ENCODE measurements at regions not wholly inside any gene's neighbourhood (a gene's known extent, or its start where the extent isn't known, plus 50 kb on each side); places are given as distances from the start of the nearest gene placed in this dataset.
A peak's percentile ranks its signal among the peaks of the same experiment; 100 is the strongest.

DNA sequence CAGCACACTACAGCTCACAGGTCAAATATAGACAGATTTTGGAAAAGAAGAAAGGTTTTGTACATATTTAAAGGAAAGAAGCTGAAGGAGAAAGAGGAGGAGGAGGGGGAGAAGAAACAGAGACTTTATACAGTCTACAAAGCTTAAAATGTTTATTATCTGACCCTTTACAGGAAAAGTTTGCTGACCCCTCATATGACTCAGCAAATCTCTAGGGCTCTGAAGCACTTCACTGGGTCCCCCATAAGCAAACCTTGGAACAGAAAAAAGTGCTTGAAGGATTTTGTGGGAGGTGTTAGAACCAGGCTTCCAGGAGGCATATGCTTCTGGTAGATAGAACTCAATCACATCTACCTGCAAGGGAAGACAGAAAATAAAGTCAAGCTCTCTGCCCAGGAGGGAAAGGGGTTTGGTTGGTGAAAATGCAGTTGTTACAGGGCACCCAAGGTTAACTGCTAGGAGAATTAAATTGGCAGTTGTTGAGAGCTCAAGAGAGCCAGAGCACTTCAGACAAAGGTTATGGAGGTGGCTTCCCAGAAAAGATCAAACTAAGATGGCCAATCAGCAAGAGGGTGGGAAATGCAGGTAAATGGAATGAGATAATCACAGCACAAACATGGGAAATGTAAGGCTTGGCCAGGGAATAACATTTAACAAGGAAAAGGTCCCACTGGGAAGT is 207.4 kb upstream of the SGK1 start:
- DNase-seq (ENCODE audit: low read depth in 2 of 2), result no peak

DNA sequence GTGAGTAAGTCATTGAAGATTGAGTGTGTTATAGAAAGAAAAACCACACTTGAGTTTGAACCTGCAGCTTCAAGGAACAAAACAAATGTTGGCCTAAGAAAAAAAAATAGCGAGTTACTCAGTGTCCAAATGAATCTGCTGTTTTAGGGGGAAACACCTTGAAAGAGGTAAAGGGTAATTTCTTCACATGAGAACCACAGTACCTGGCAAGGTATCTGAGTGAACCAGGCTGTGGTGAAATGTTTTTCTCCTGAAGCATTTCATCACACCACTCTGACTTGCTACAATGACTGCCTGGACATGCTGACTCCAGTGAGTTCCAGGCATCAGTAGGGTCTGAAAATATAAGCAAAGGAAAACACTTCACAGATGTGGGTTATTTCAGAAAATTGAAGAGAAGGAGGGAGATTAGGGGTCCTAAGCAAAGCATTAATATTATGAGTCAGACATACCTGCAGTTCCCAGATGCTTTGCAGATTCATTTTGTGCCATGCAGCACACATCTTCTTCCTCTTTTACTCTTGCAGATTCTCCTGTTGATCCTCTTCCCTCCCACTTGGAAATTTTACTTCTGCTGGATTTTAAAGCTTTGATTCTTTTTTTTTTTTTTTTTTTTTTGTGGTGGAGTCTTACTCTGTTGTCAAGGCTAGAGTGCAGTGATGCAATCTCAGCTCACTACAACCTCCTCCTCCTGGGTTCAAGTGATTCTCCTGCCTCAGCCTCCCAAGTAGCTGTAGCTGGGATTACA is 206.2 kb upstream of the SGK1 start:
- no peak for DNase-seq (ENCODE audit: low read depth in 2 of 2)

DNA sequence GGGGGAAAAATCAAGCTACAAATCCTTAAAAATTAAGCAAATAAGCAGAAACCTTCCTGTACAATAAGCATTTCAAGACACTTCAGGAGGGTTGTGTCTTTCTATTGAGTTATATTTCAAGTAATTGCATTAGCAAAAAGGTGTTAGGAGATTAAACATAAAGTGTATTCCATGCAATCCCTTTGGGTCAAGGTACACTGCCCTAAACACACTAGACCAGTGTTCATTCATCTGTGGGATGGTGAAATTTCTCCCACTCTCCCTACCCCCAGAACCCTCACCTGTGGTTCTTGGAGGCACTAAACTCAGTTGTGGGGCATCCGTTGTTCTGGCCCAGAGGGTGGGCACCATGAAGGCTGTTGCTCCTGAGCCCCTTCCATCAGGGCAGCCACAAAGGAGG is 205.1 kb upstream of the SGK1 start:
- no peak for DNase-seq (ENCODE audit: low read depth in 2 of 2)

DNA sequence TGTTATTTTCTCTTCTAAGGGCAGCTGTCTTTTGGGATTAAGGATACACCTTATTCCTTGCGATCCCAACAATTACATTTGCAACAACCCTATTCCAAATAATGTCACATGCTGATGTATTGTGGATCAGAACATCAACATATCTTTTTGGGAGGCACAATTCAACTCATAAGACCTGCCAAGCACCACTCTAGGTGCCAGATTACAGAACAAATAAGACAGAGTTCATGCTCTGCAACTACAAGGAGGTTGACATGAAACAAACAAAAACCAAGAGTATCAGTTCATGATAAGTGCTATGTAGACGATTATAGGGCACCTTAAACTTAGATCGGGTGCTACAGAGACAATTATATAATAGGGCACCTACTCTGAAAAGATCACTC is 203.2 kb upstream of the SGK1 start:
- DNase-seq (ENCODE audit: low read depth in 2 of 2), result no peak

DNA sequence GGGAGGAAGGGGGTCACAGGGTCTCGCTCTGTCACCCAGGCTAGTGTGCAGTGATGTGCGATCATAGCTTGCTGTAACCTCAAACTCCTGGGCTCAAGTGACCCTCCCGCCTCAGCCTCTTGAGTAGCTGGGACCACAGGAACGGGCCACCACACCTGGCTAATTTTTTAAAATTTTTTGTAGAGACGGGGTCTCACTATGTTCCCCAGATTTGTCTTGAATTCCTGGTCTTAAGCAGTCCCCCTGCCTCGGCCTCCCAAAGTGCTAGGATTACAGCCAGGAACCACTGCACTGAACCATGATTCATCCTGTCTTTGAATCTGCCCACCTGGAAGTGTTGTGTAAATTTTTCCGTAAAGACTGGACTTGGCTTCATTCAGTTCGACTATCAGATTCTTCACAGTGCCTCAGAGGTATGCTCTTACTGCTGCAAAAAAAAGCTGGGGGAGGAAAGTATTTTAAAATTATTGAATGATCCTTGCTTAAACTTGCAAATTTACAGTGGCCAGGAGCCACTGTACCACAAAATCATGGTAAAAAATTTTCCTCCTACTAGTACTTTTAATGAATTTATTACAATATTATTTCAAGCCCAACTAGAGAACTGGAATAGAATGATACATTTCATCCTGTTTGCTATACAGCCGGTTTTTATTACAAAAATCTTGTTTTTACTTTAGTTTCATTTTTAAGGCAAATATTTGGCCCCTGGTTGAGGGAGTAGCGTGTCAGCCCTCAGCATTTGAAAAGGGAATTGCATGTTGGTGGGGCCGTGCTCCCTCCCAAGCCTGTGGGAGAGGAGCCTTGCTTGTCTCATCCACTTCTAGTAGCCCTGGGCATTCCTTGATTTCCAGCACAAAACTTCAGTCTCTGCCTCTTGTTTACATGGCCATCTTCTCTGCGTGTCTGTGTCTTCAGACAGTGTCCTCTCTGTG is 202.5 kb upstream of the SGK1 start:
- DNase-seq (ENCODE audit: low read depth in 2 of 2), result no peak

DNA sequence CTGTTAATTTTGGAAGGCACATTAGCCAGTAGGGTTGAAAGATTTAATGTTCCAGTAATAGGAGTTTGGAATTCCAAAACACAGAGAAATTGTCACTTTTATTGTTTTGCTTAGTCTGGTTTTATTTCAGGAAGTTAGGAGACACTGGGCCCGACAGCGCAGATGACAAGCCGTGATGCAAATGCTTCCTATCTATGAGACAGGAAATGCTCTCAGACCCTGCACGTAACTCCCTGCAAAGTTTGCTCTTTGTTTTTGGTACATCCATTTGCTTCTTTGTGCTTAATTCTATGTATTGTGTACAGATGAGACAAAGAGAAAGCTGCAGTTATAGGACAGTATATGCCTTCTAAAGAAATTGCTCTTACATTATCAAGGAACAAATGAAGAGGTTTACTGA is 201.6 kb upstream of the SGK1 start:
- peak in 1 of 2 donors; percentile 7 for DNase-seq (ENCODE audit: low read depth in 2 of 2)

DNA sequence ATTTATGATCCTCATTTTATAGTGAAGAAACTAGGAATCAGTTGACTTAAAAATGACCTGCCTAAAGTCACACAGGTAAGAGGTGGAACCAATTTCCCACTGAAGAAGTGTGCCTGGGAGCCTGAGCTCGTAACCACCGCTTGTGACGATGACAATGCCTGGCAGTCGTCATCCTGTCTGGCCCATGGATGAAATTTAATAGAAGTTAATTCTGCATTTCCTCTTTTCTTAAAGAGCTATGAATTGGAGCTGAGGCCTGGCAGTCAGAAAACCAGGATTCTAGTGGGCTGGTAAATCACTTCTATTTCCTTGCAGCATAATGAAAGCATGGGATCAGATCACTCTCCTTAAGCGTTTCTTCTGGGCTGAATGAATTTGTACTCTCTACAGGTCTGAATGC is 200.0 kb upstream of the SGK1 start:
- no peak for DNase-seq (ENCODE audit: low read depth in 2 of 2)

DNA sequence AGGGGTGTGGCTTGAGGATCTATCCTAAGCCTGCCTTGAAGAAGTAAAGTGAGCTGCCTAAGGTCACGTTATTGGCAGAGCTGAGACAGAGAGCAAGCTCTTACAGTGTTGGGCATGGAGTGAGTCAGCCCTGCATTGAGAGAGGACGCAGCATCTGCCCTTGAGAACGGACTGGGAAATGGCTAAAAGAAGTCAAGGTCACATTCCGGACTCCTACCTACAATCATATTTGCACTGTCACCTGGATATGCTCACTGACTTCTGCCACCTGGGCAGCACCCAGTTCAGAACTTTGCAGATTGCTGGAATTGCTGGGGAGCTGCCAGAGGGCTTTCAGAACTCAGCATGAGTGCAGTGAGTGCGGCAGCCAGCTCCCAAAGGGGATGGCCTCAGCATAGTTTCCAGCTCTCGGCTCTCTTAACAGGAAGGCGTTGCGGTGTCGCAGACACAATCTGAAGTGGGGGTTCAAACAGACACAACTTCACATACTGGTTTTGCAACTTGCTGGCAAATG is 199.3 kb upstream of the SGK1 start:
- DNase-seq (ENCODE audit: low read depth in 2 of 2), result no peak

DNA sequence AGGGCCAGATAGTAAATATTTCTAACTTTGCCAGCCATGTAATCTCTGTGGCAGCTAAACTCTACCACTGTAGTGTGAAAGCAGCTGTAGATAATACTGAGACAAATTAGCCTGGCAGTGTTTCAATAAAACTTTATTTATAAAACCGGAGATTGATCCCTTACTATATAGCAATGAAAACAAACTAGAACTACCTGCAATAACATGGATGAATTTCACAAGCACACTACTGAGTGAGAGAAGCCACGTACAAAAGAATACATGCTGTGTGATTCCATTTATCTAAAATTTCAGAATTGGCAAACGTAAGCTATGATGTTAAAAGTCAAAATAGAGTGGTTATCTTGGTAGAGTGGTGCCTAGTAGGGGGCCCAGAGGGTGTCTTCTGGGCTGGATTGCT is 198.7 kb upstream of the SGK1 start:
- no peak for DNase-seq (ENCODE audit: low read depth in 2 of 2)

DNA sequence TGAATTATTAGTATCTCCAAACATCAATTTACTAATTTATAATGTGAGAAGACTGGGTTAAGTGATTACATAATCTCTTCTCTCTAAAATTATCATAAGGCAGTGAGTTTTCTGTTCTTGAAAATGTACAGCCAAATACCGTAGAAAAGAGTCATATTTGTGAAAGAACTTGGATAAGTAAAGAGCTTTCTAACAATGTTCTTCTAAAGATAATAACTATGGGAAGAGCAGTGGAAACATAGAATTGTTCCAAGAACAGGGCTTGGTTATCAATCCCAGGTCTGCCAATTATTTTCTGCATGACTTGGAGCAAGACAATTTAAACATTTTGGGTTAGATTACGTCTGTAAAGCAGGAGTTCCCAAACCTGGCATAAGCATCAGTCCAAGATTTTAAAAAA is 198.1 kb upstream of the SGK1 start:
- no peak for DNase-seq (ENCODE audit: low read depth in 2 of 2)

DNA sequence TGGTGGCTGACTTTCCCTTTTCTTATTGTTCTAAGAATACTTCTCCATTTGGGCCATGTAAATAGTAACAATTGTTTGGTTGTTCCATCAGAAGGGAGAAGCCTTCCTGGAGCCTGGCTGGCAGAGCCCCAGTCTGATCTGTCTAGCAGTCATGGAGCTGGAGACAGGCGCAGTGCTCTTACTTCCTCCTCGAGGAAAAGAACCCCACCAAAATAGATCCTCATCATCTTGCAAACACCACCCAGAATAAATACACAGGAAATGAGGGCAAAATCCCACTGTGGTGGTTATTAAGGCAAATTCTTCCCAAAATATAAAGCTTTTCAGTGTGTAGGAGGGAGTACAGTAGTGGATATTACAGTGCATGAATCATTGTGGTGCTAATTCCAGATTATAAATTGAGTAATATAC is 195.1 kb upstream of the SGK1 start:
- DNase-seq (ENCODE audit: low read depth in 2 of 2), result no peak

DNA sequence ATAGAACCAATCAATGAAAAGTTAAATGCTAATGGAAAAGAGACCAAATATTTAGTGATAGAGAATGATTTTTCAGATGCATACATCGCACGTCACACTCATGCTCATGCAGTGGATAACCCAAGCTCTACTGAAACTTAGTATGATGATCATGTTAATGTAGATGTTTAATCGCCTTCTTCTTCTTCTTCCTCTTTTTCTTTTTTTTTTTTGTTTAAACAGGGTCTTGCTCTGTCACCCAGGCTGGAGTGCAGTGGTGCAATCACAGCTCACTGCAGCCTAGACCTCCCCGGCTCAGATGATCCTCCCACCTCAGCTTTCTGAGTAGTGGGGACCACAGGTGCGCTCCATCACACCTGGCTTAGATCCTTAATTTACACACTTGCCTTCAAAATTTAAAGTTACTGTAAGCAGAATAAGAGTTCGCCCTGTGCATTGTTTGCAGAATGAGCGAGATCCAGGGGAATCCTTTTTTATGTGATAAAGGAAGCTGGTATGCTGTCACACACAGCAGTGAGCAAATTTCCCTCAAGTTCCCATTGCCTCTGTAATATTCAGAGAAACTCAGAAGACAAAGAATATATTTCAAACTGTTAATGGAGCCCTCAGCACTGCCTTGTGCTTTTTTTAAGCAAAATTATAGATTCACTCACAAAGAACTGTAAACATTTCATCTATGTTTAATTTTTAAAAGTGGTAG is 194.2 kb upstream of the SGK1 start:
- no peak for DNase-seq (ENCODE audit: low read depth in 2 of 2)

DNA sequence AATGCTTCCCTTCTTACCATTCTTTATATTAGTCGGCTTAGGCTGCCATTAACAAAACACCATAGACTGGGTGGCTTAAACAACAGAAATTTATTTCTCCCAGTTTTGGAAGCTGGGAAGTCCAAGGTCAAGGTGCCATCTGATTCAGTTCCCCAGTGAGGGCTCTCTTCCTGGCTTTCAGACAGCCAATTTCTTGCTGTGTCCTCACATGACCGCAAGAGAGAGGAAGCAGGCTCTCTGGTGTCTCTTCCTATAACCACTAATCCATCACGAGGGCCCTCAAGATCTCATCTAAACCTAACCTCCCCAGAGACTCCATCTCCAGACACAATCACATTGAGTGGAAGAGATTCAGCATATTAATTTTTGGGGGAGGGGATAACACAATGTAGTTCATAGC is 193.0 kb upstream of the SGK1 start:
- no peak for DNase-seq (ENCODE audit: low read depth in 2 of 2)

DNA sequence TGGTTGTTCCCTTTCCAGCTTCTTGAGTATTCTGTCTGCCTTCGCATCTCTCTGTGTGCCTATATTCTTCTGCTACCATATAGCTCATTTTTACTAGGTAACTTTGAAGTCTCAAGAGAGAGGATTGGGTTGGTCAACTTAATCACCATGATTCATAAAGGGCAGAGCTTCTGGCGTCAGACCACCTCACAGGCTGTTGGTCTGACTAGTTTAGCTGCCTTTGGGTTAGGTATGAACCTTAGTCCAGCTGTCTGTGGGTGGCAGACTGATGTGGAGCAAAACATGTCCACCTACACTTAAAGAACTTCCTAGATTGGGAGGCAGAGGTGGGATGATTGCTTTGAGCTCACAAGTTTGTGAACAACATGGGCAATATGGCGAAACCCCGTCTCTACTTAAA is 192.2 kb upstream of the SGK1 start:
- DNase-seq (ENCODE audit: low read depth in 2 of 2), result no peak

DNA sequence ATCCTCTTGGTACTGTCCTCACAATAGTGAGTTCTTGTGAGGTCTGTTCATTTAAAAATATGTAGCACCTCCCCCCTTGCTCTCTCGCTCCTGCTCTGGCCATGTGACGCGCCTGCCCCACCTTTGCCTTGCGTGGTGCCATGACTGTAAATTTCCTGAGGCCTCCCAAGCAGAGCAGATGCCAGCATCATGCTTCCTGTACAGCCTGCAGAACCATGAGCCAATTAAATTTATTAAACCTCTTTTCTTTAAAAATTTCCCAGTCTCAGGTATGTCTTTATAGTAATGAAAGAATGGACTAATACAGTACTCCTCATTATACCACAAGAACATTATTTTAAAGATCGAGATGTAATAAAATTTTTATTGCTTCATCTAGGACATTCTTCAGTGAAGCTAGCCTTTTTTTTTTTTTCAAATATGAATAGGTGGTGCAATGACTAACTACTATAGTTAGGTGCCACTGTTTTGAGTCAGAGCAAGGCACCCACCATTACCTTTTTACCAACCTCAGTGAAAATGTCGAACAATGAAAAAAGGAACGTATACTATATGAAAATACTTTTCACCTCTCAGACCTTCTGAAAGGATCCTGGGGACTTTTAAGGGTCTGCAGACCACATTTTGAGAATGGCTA is 191.1 kb upstream of the SGK1 start:
- no peak for DNase-seq (ENCODE audit: low read depth in 2 of 2)

DNA sequence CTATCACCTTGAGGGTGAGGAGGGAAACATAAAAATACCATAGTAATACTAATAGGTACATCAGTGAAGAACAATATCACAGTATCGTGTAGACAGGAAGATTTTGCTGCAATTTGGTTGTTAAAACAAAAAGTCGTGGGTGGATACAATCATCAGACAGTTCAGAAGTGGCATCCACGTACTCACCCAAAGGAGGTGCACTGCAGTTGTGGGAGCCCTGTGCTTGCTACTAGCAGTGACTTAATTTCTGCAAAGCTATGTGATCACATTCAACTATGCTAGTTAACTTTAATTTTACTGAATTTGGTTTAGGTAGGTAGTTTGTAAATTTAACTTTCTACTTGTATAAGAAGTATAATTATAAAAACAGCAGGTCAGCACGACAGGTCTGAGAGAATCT is 188.2 kb upstream of the SGK1 start:
- DNase-seq (ENCODE audit: low read depth in 2 of 2), result no peak

DNA sequence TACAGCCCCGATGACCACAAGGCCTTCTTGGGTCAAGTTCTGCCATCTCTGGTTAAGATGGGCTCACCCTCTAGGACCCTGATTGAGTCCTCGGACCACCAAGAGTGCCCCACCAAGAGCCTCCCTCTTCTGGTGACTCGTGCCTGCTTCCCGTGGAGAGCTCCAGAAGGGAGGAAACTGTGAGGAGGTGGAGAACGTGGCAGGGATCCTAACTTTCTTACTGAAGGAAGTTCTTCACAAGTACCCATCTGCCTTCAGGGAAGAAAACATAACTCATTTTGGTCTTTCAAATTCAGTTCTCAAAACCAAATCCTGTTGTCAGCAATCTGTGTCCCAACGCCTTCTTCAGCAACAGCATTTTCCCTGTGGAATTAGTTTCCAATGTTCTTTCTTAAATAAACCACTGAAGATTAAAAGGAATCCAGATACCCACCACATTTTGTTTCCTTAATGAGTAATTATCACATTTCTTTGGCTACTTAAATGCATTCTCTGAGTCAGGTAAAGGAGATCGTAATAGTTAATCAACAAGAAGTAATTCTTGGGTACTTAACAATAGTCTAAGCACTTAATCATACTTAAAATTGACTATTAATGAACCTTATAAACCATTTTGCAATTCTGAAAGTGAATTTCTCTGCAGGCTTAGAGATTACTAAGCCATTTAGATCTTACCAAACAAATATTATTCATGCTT is 185.8 kb upstream of the SGK1 start:
- DNase-seq (ENCODE audit: low read depth in 2 of 2), result no peak

DNA sequence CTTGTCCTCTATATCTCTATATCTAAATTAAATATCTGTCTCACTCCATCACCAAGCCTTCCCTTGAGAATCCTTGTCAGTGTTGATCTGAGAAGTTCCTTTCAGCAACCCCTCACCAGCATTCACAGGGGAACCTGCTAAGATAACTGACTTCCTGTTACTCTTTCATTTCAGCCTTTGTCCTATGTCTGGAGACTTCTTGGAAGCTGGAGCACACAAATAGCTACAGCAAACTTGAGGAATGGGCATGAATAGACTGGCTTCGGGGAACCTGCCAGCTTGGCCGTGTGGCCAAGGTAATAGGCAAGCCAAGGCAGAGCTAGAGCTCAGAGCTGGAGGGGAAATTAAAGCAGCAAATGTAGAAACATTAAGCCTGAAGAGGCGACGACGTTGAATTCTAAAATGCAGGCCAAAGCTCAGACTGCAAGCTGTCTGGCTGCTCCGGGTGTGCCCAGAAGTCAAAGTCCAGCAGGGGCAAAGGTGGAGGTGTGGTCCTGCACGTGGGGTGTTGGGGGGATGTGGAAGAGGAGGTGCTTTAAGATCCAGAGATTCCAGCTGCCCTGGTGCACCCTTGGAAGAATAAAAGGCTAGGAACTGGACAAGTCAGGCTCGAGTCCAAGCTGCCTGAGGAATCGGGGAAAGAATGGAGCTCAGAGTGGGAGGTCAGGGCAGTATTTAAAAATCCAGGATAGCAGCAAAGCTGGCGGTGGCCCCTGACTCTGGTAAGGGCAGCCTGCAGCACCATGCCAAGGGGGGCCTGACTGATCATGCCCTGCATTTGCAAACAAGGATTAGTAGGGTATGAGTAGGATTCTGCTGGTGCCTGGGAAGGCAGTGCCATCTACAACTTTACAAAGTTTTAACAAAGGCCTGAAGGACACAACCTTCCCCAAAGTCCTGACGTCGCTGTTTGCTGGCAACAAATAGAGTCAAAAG is 185.0 kb upstream of the SGK1 start:
- DNase-seq (ENCODE audit: low read depth in 2 of 2), result no peak

DNA sequence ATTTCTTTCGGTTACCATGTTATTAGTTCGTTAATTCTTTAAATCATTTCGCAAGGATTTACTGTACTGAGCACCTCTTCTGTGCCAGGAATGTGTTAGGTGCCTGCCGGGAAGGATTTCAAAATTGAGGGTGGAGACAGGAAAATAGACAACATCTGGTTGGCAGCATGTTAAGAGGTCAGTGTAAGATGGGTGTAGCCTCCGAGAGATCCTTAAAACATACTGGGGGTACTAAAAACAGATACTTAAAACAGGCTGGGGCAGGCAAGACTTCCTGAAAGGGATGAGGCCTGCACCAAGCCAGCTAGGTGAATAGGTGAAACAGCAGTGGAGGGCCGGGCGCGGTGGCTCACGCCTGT is 178.0 kb upstream of the SGK1 start:
- no peak for DNase-seq (ENCODE audit: low read depth in 2 of 2)

Measured in stimulated activated CD4-positive, alpha-beta T cell treated with anti-CD3 and anti-CD28 coated beads, Interleukin-1b, Interleukin-23, amount 100 ng/mL, for 4 hours (primary cell).